IMR-90 (cell line): ENCODE measurements at regions not wholly inside any gene's neighbourhood (a gene's known extent, or its start where the extent isn't known, plus 50 kb on each side); places are given as distances from the start of the nearest gene placed in this dataset.

Source experiments
- ATAC-seq: fragments of 200-7000 bp; cut with Tn5 transposase; 2 replicates; pipeline ENCODE4 v1.9.1; 2020; ENCODE audit warnings: low read depth, mild to moderate bottlenecking, moderate library complexity
- BruUV-seq: library from RNA; stranded (reverse); fragments of 400-500 nt; replicated peaks from 2 replicates; lab custom pipeline; 2021; lab: Mats Ljungman, UMichigan
- CTCF ChIA-PET: fragments of 300-600 bp; formaldehyde crosslinking; extraction: SDS; loops from one replicate; lab custom pipeline; 2021; ENCODE audit warnings: antibody characterized with exemption; lab: Yijun Ruan, JAX
- POLR2A ChIA-PET: fragments of 300-600 bp; sonication (Branson Sonifier 250); formaldehyde crosslinking; loops from one replicate; lab custom pipeline; 2022; ENCODE audit warnings: antibody characterized with exemption; ENCODE audit not compliant: unreplicated experiment; lab: Charles Lee
- DNase-seq: peaks from one replicate; pipeline ENCODE4 v3.0.0; 2013
- H2AFZ ChIP-seq: replicated peaks from 2 replicates; pipeline ENCODE3; 2013; ENCODE audit warnings: low read length, mild to moderate bottlenecking; ENCODE audit not compliant: poor library complexity
- H2AK5ac ChIP-seq: 2 replicates; pipeline ENCODE4 v1.6.1; 2013; ENCODE audit warnings: low read depth, low read length, inconsistent platforms
- H2AK9ac ChIP-seq: replicated peaks from 2 replicates; pipeline ENCODE3; 2013; ENCODE audit warnings: mild to moderate bottlenecking, low read depth, low read length, moderate library complexity; ENCODE audit not compliant: poor library complexity
- H2BK120ac ChIP-seq: 2 replicates; pipeline ENCODE4 v1.6.1; 2013; ENCODE audit warnings: low read depth, low read length, inconsistent platforms
- H2BK15ac ChIP-seq: 3 replicates; pipeline ENCODE4 v1.6.1; 2013; ENCODE audit warnings: low read depth, low read length, inconsistent platforms
- H2BK20ac ChIP-seq: 2 replicates; pipeline ENCODE4 v1.6.1; 2013; ENCODE audit warnings: low read depth, mild to moderate bottlenecking, inconsistent platforms, low read length, moderate library complexity
- H2BK5ac ChIP-seq: 2 replicates; pipeline ENCODE4 v1.6.1; 2013; ENCODE audit warnings: mild to moderate bottlenecking, low read depth, low read length, inconsistent platforms; ENCODE audit not compliant: poor library complexity, severe bottlenecking
- H3K14ac ChIP-seq: replicated peaks from 2 replicates; pipeline ENCODE4 v1.6.1; 2013; ENCODE audit warnings: low read depth, low read length, inconsistent platforms
- H3K18ac ChIP-seq: 2 replicates; pipeline ENCODE4 v1.6.1; 2013; ENCODE audit warnings: low read depth, low read length, control low read depth
- H3K23ac ChIP-seq: 2 replicates; pipeline ENCODE4 v1.6.1; 2013; ENCODE audit warnings: low read depth, low read length, inconsistent platforms
- H3K27ac ChIP-seq: 2 replicates; pipeline ENCODE4 v1.5.1; 2013; ENCODE audit warnings: mild to moderate bottlenecking, control low read depth, low read length; ENCODE audit not compliant: insufficient read depth
- H3K27me3 ChIP-seq: 2 replicates; pipeline ENCODE4 v1.6.1; 2013; ENCODE audit warnings: low read length; ENCODE audit not compliant: control insufficient read depth, insufficient read depth
- H3K36me3 ChIP-seq: 2 replicates; pipeline ENCODE4 v1.6.1; 2013; ENCODE audit warnings: low read length, mixed read lengths; ENCODE audit not compliant: control insufficient read depth, insufficient read depth
- H3K4ac ChIP-seq: 2 replicates; pipeline ENCODE4 v1.6.1; 2013; ENCODE audit warnings: low read depth, low read length, inconsistent platforms
- H3K4me1 ChIP-seq: 2 replicates; pipeline ENCODE4 v1.6.1; 2013; ENCODE audit warnings: low read length, mixed read lengths; ENCODE audit not compliant: control insufficient read depth, insufficient read depth
- H3K4me2 ChIP-seq: 2 replicates; pipeline ENCODE4 v1.6.1; 2013; ENCODE audit warnings: low read depth, mild to moderate bottlenecking, control low read depth, low read length, moderate library complexity
- H3K4me3 ChIP-seq: 2 replicates; pipeline ENCODE4 v1.5.1; 2013; ENCODE audit warnings: low read depth, mild to moderate bottlenecking, control low read depth, low read length, moderate library complexity; ENCODE audit not compliant: insufficient read depth
- H3K56ac ChIP-seq: 2 replicates; pipeline ENCODE4 v1.6.1; 2013; ENCODE audit warnings: low read length, inconsistent platforms; ENCODE audit not compliant: insufficient read depth; ENCODE audit errors: extremely low read depth
- H3K79me1 ChIP-seq, 2 experiments: 2 replicates each; pipeline ENCODE4 v1.6.1; 2013; ENCODE audit warnings: low read length in 2 of 2, inconsistent platforms in 1 of 2, low read depth in 1 of 2
- H3K9ac ChIP-seq: 2 replicates; pipeline ENCODE4 v1.6.1; 2013; ENCODE audit warnings: low read depth, low read length, control low read depth
- H3K9me1 ChIP-seq: 2 replicates; pipeline ENCODE4 v1.6.1; 2013; ENCODE audit warnings: low read length, inconsistent platforms; ENCODE audit not compliant: insufficient read depth
- H3K9me3 ChIP-seq: 2 replicates; pipeline ENCODE4 v1.6.1; 2013; ENCODE audit warnings: low read length; ENCODE audit not compliant: control insufficient read depth, insufficient read depth
- H4K20me1 ChIP-seq: 2 replicates; pipeline ENCODE4 v1.6.1; 2013; ENCODE audit warnings: low read length, inconsistent platforms; ENCODE audit not compliant: insufficient read depth
- H4K5ac ChIP-seq: 2 replicates; pipeline ENCODE4 v1.6.1; 2013; ENCODE audit warnings: mild to moderate bottlenecking, low read depth, low read length, control low read depth
- H4K8ac ChIP-seq, 2 experiments: 2 replicates each; pipeline ENCODE4 v1.6.1; 2013; ENCODE audit warnings: low read depth in 2 of 2, low read length in 2 of 2, control low read depth in 1 of 2, inconsistent platforms in 1 of 2
- H4K91ac ChIP-seq: 2 replicates; pipeline ENCODE4 v1.6.1; 2013; ENCODE audit warnings: low read depth, low read length, inconsistent platforms; ENCODE audit not compliant: insufficient read depth
- BHLHE40 ChIP-seq: fragments of 150-350 bp; IDR thresholded peaks from 2 replicates; pipeline ENCODE4 v1.6.1; 2016; ENCODE audit warnings: mild to moderate bottlenecking, low read depth, low read length
- CEBPB ChIP-seq: IDR thresholded peaks from 2 replicates; pipeline ENCODE4 v1.6.1; 2012; ENCODE audit warnings: low read depth, low read length, improper control_type of control experiment
- CHD1 ChIP-seq: IDR thresholded peaks from 2 replicates; pipeline ENCODE4 v1.6.1; 2012; ENCODE audit warnings: low read depth, low read length, improper control_type of control experiment
- FOS ChIP-seq: fragments of 150-350 bp; IDR thresholded peaks from 2 replicates; pipeline ENCODE4 v1.6.1; 2016; ENCODE audit warnings: low read depth, low read length
- MAFK ChIP-seq: IDR thresholded peaks from 2 replicates; pipeline ENCODE4 v1.6.1; 2012; ENCODE audit warnings: low read depth, low read length, improper control_type of control experiment
- NFE2L2 ChIP-seq: fragments of 150-350 bp; IDR thresholded peaks from 2 replicates; pipeline ENCODE4 v1.6.1; 2016; ENCODE audit warnings: low read depth, mild to moderate bottlenecking, low read length
- RCOR1 ChIP-seq: IDR thresholded peaks from 2 replicates; pipeline ENCODE4 v1.6.1; 2012; ENCODE audit warnings: mild to moderate bottlenecking, low read length, improper control_type of control experiment; ENCODE audit not compliant: insufficient replicate concordance
- WGBS, 2 experiments: methylation state at CpG; one replicate each; pipeline versions ENCODE4 v1.1.5 to v1.1.7; 2013; ENCODE audit warnings: missing lambda C conversion rate in 2 of 2; ENCODE audit not compliant: insufficient read length in 1 of 2; ENCODE audit errors: extremely low coverage in 2 of 2; 5-methylcytosine and 5-hydroxymethylcytosine counted together
- dilution Hi-C: fragments of 300-500 bp; cut with HindIII; formaldehyde crosslinking; loops from one replicate; pipeline ENCODE4 v1.14.3; 2018; ENCODE audit warnings: low sequenced_read_pairs; ENCODE audit not compliant: unreplicated experiment
- in situ Hi-C: fragments of 300-500 bp; cut with MboI; formaldehyde crosslinking; loops from 3 replicates; pipeline ENCODE4 v1.14.3; 2019; ENCODE audit warnings: low sequenced_read_pairs, inconsistent platforms, mixed read lengths
- intact Hi-C: fragments of 100-400 bp; cut with micrococcal nuclease; formaldehyde crosslinking; loops from 2 replicates; pipeline ENCODE4 v1.10.0; 2022

DNA sequence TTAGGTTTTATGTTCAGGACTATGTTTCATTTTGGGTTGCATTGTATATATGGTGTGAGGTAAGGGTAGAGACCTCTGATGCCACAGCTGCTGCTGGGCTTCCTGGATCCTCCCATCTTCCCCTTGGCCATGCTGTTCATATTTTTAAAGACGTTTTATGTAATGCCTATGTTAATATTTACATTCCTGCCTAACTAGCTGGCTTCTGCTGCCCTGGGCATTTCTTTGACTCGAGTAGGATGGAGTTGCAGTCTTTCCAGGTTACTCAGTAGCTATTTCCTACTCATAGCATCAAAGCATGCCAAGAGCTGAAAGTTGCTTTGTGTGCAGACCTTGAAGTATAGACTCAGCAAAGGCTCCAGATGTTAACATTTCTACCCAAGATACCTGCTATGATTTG, 220.5 kb upstream of the CADM1 start:
- intact Hi-C loops = loop anchor here (2.0 kb wide), 1 partner anchor 42 kb away; no protein-coding TSS in a partner anchor
- CTCF ChIA-PET = interaction anchor here (0.9 to 1.0 kb wide), 2 partner anchors 11 to 46 kb away, joined by 3 read pairs; no protein-coding TSS in a partner anchor
- dilution Hi-C loops = no loop called here

More for the DNA sequence above, 220.5 kb upstream of the CADM1 start:
- no peak overlapping the region for H3K56ac ChIP-seq
- H2BK120ac ChIP-seq = peak overlapping the region; percentile 68; the same call in 1 of the 2 replicates
- peaks cover 2% of the 10 kb centered on the region; the same call in 1 of the 2 replicates for H3K4me1 ChIP-seq
- H3K79me1 ChIP-seq = no peaks in the 10 kb centered on the region
- no peak overlapping the region for H2BK20ac ChIP-seq
- POLR2A ChIA-PET = no interaction called here
- 0 out of 3 replicates have a peak overlapping the region, but pooled peaks have one; percentile 40 for H2BK15ac ChIP-seq
- TF ChIP-seq FOS (0 out of 2 replicates have a peak, but pooled peaks have one; percentile 31), BHLHE40 (no peak), NFE2L2 (no peak), MAFK (peak; percentile 76), RCOR1 (no peak), CEBPB (peak; percentile 25; the same call in 1 of the 2 replicates), CHD1 (no peak)
- ATAC-seq = peak; percentile 91
- peak; percentile 90 for DNase-seq
- no peak overlapping the region for H3K14ac ChIP-seq
- no peak overlapping the region for H3K18ac ChIP-seq
- peak overlapping the region; percentile 41; the same call in 1 of the 2 replicates for H3K4ac ChIP-seq
- no peak overlapping the region for H4K8ac ChIP-seq
- H3K36me3 ChIP-seq = no peaks in the 10 kb centered on the region
- no peaks in the 10 kb centered on the region for H3K27me3 ChIP-seq
- H3K23ac ChIP-seq = no peak overlapping the region
- no peak overlapping the region for H3K9ac ChIP-seq
- no peaks in the 10 kb centered on the region for H3K9me3 ChIP-seq
- no peak overlapping the region for H3K4me3 ChIP-seq
- H2AFZ ChIP-seq = no peak overlapping the region
- H4K5ac ChIP-seq = no peak overlapping the region
- H3K4me2 ChIP-seq = no peak overlapping the region
- no TSS peak for BruUV-seq
- H3K27ac ChIP-seq = no peak overlapping the region
- no peaks in the 10 kb centered on the region for H3K9me1 ChIP-seq
- H2AK9ac ChIP-seq = no peak overlapping the region
- no peaks in the 10 kb centered on the region for H4K20me1 ChIP-seq
- H2BK5ac ChIP-seq = no peak overlapping the region
- in situ Hi-C loops = no loop called here
- H4K91ac ChIP-seq = no peak overlapping the region; the same call in 1 of the 2 replicates
- no peak overlapping the region for H2AK5ac ChIP-seq
- WGBS, 2 experiments = no CpG with 5 or more reads among the region's 2 CpGs
